ENCODE measurements at regions not wholly inside any gene's neighbourhood (a gene's known extent, or its start where the extent isn't known, plus 50 kb on each side); places are given as distances from the start of the nearest gene placed in this dataset.

- no peak for TF ChIP-seq CTCF (IDR thresholded peaks at IDR 0.05)
- no peak for TF ChIP-seq POLR2A (IDR thresholded peaks at IDR 0.05)
- TF ChIP-seq EP300 (IDR thresholded peaks at IDR 0.05): no peak
Measured at GRCh38 chr2:217740178-217740577, 262.6 kb downstream of the TNS1 start.
